ACC112 (cell line): ENCODE measurements at regions not wholly inside any gene's neighbourhood (a gene's known extent, or its start where the extent isn't known, plus 50 kb on each side); places are given as distances from the start of the nearest gene placed in this dataset.

Source experiments
- H2AFZ ChIP-seq: fragments of 200-600 bp; sonication (generic); one replicate; pipeline ENCODE4 v1.6.0; 2017; ENCODE audit warnings: antibody characterized with exemption, low read length; ENCODE audit not compliant: unreplicated experiment
- H3K27ac ChIP-seq: fragments of 200-600 bp; sonication (generic); 2 replicates; pipeline ENCODE4 v1.5.1; 2014; ENCODE audit warnings: low read depth, mild to moderate bottlenecking, antibody characterized with exemption, low read length, moderate library complexity
- H3K27me3 ChIP-seq: fragments of 200-600 bp; sonication (generic); 2 replicates; pipeline ENCODE4 v1.6.1; 2014; ENCODE audit warnings: mild to moderate bottlenecking, antibody characterized with exemption, low read length, moderate library complexity, mixed read lengths; ENCODE audit not compliant: insufficient read depth
- H3K36me3 ChIP-seq: fragments of 200-600 bp; sonication (generic); 2 replicates; pipeline ENCODE4 v1.6.1; 2016; ENCODE audit warnings: mild to moderate bottlenecking, antibody characterized with exemption, low read length, moderate library complexity, mixed read lengths; ENCODE audit not compliant: insufficient read depth
- H3K4me1 ChIP-seq: fragments of 200-600 bp; sonication (generic); one replicate; pipeline ENCODE4 v1.6.1; 2016; ENCODE audit warnings: low read length, mixed read lengths; ENCODE audit not compliant: insufficient read depth, unreplicated experiment, control insufficient read depth
- H3K4me3 ChIP-seq: fragments of 200-600 bp; sonication (generic); 2 replicates; pipeline ENCODE4 v1.5.1; 2014; ENCODE audit warnings: mild to moderate bottlenecking, low read depth, low read length
- H3K79me2 ChIP-seq: fragments of 200-600 bp; sonication (generic); one replicate; pipeline ENCODE4 v1.6.0; 2016; ENCODE audit warnings: low read length; ENCODE audit not compliant: control insufficient read depth, unreplicated experiment, insufficient read depth

DNA sequence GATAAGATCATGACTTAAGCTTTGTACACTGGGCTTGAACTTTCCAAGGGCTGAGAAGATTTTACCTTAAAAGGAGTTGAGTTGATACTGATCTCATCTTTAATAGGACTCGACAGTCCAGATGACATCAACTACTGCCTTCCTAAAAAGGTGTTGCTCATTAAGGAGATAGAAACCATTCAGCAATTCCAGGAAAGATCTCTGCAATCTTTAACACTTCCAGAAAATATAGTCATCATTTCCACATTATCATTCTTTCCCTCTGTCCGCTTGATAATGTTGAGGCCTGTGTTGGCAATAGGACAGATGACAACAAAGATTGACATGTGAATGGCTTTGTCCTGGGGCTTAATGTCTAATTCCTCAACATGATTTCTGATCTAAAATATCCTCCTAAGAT, 145.4 kb upstream of the C1orf21 start:
- no peak overlapping the region for H3K27ac ChIP-seq
- no peaks in the 10 kb centered on the region for H3K4me1 ChIP-seq
- H3K27me3 ChIP-seq = no peaks in the 10 kb centered on the region
- H3K36me3 ChIP-seq = no peaks in the 10 kb centered on the region
- no peak overlapping the region for H3K4me3 ChIP-seq
- no peak overlapping the region for H2AFZ ChIP-seq
- H3K79me2 ChIP-seq = no peaks in the 10 kb centered on the region

DNA sequence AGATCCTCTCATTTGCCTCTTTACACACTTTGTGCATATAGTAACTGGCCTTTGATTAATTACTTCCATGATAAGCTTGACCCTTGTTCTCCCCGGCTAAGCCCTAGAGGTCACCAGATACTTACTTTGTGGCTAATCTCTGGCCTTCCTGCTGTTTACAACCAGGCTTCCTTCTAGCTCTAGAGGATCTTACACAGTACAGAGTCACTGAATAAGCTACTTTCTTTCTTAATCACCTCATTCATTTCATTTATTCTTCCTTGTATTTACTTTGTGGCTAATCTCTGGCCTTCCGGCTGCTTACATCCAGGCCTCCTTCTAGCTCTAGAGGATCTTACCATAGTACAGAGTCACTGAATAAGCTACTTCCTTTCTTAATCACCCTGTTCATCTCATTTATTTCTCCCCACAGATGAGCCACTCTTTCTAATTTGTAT, 144.3 kb upstream of the C1orf21 start:
- Histone ChIP-seq H3K27me3 (0 out of 2 replicates have a peak, but pooled peaks cover 4% of the 10 kb centered on the region), H3K27ac (no peak overlapping the region), H2AFZ (no peak overlapping the region), H3K4me1 (no peaks in the 10 kb centered on the region), H3K79me2 (no peaks in the 10 kb centered on the region), H3K4me3 (no peak overlapping the region), H3K36me3 (no peaks in the 10 kb centered on the region)

DNA sequence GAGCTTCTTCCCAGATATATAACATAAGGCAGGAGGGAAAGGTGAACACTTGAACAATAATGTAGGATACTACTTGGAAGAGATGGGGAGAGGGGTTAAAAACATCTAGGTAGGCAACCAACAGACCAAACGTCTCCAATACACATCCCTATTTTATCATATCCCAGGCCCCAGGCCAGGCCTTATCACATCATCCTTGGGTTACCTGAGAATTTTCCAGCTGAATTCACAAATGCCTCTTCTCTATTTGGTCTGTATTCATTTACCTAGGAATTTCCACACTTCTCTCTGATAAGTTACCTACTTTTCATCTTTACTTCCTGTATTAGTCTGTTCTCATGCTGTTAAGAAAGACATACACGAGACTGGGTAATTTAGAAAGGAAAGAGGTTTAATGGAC, 141.9 kb upstream of the C1orf21 start:
- H3K4me1 ChIP-seq = no peaks in the 10 kb centered on the region
- no peak overlapping the region for H3K27ac ChIP-seq
- H3K36me3 ChIP-seq = no peaks in the 10 kb centered on the region
- H2AFZ ChIP-seq = no peak overlapping the region
- H3K4me3 ChIP-seq = no peak overlapping the region
- no peaks in the 10 kb centered on the region for H3K79me2 ChIP-seq
- H3K27me3 ChIP-seq = peaks cover 12% of the 10 kb centered on the region; the same call in 1 of the 2 replicates

DNA sequence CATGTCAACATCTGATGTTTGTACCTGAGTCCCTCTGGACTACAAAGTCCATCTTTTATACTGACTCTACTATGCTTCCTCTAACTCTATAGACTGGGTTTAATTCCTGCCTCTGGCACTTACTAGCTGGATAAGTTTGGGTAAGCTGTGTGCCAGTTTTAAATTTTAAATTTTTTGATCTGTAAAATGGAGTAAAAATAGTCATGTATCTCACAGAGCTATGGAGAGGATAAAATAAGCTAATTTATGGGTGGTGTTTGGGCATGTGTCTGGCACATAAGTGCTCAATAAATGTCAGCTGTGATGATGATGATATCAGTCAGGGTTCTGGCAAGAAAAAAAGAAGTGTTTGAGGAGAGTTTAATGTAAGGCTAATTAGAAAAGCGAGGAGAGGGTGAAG, 139.2 kb upstream of the C1orf21 start:
- no peak overlapping the region for H2AFZ ChIP-seq
- no peak overlapping the region for H3K27ac ChIP-seq
- no peaks in the 10 kb centered on the region for H3K4me1 ChIP-seq
- no peaks in the 10 kb centered on the region for H3K36me3 ChIP-seq
- H3K79me2 ChIP-seq = no peaks in the 10 kb centered on the region
- H3K4me3 ChIP-seq = no peak overlapping the region
- peaks cover 12% of the 10 kb centered on the region; the same call in 1 of the 2 replicates for H3K27me3 ChIP-seq

DNA sequence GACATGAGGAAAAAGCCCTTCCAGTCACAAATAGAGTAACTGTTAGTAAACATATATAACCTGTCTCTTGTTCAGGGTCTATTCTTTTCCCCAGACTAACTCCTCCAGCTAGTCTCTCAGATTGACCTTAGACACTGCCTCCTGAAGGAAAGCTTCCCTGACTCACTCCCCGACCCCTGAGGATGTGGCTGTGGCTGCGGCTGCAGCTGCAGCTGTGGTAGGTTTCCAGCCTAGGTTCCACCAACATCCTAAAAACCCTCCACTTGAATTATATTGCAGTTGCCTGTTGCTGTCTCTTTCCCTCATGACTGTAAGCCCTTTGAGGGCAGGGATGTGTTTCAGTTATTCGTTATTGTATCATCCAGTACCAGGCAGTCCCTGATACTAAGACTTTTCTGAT, 132.9 kb upstream of the C1orf21 start:
- Histone ChIP-seq H3K4me1 (no peaks in the 10 kb centered on the region), H3K27me3 (0 out of 2 replicates have a peak, but pooled peaks cover 3% of the 10 kb centered on the region), H3K27ac (no peak overlapping the region), H3K79me2 (no peaks in the 10 kb centered on the region), H3K36me3 (no peaks in the 10 kb centered on the region), H2AFZ (no peak overlapping the region), H3K4me3 (no peak overlapping the region)

DNA sequence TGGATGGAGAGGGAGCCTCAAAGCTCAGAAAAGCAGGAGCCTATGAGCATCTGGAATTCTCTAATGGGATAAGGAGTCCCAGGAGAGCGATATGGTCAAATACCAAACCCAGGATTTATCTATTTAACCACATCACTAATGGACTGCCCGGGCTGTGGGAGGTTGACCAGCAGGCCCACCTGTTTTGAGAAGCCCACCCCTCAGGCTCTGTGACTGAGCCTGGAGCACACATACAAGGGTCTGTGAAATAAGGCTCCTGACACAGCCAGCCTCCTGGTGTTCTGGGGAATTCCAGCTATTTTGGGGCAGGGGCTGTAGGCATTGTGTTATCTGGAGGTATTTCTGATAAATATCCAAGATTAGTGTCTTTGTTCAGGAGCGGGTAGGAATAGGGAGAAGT, 132.0 kb upstream of the C1orf21 start:
- Histone ChIP-seq H3K4me1 (peaks cover 1% of the 10 kb centered on the region), H3K27ac (no peak overlapping the region), H3K79me2 (no peaks in the 10 kb centered on the region), H2AFZ (no peak overlapping the region), H3K27me3 (no peaks in the 10 kb centered on the region), H3K36me3 (no peaks in the 10 kb centered on the region), H3K4me3 (no peak overlapping the region)

DNA sequence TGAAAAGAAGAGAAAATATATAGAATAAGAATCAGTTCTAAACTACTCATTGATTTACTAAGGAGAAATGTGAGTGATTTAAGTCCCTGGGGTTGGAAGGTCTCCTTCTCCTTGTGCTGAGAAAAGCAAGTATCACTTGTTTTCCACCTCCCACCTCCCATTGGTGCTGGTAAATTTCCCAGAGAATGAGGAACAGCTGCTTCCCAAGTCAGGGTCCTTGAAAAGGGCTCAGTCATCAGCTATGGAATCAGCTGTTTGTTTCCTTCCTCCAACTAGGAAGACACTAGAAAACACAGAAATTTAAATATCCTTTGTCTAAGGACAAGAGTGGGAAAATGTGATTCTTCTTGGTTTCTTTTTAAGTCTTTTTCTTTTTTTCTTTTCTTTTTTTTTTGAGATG, 131.3 kb upstream of the C1orf21 start:
- Histone ChIP-seq H3K79me2 (no peaks in the 10 kb centered on the region), H3K4me1 (peaks cover 8% of the 10 kb centered on the region), H3K27me3 (no peaks in the 10 kb centered on the region), H3K27ac (no peak overlapping the region), H3K4me3 (no peak overlapping the region), H3K36me3 (no peaks in the 10 kb centered on the region), H2AFZ (no peak overlapping the region)

DNA sequence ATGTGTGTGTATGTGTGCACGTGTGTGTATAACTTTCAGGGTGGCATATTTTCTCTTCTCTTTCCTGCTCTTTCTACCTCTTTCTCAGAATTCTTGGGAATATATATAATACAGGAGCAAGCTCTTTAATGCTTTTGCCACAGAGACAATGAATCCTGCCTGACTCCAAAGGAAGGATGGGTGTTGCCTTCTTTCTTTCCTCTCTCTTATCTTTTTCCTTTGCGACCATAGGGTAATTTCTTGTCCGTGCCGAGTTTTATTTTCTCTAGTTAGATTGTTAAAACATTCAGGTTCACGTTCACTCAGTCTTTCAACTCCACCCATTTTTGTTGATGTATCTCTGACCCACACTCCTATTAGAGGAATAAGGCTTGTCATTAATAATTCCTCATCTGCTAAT, 129.0 kb upstream of the C1orf21 start:
- Histone ChIP-seq H3K27me3 (no peaks in the 10 kb centered on the region), H3K36me3 (no peaks in the 10 kb centered on the region), H3K4me1 (peaks cover 9% of the 10 kb centered on the region), H2AFZ (no peak overlapping the region), H3K27ac (no peak overlapping the region), H3K4me3 (no peak overlapping the region), H3K79me2 (no peaks in the 10 kb centered on the region)

DNA sequence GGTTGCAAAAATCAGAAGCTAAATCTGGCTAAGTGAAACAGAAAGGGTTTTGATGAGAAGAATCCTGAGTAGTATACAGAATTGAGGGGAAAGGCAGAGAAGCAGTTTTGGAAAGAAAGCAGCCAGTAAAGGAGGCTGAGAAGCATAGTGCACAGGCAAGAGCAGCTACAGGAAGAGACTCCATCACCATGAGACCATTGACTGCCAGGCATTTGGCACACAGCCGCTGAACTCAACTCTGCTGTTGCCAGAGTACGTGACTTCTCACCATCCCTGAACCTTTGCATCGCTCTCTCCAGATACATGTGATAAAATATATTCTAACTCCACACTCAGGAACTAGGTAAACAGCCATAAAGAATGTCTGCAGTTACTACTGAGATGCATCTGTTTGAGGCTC, 128.3 kb upstream of the C1orf21 start:
- H3K36me3 ChIP-seq = no peaks in the 10 kb centered on the region
- no peaks in the 10 kb centered on the region for H3K79me2 ChIP-seq
- peaks cover 9% of the 10 kb centered on the region for H3K4me1 ChIP-seq
- no peak overlapping the region for H3K27ac ChIP-seq
- H2AFZ ChIP-seq = no peak overlapping the region
- no peak overlapping the region for H3K4me3 ChIP-seq
- H3K27me3 ChIP-seq = no peaks in the 10 kb centered on the region

DNA sequence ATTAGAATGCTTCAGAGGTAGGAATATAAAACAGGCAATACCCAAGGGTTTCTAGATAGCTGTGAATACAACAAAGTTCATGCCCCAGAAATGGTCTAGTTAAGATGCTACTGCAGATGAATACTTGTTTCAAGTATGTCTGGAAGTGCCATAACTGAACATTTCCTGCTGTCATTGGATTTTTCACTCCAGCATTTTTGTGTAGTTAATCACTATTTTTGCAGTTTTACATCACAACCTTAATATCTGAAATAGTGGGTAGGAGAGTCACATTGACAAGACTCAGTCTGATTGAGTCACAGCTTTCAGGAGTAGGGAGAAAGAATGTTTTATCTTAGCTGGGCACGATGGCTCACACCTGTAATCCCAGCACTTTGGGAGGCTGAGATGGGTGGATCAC, 126.4 kb upstream of the C1orf21 start:
- Histone ChIP-seq H3K27me3 (no peaks in the 10 kb centered on the region), H2AFZ (no peak overlapping the region), H3K36me3 (no peaks in the 10 kb centered on the region), H3K4me3 (no peak overlapping the region), H3K4me1 (peaks cover 9% of the 10 kb centered on the region), H3K27ac (no peak overlapping the region), H3K79me2 (no peaks in the 10 kb centered on the region)

DNA sequence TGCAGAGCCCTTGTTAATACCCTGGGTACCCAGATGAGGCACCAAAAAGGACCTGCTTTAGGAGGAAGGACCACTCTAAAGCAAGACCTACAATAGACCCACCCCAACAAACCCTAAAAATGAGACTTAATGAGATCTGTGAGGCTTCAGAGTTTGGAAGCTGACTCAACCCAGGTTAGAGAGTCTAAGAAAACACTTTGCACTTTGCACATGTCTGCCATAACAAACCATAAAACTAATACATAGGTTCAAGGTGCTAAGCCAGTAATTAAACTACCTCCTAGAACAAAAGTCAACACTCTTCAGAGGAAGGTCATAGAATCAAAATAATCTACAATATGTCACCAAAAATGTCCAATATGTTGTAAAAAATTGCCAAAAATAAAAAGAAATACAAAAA, 124.7 kb upstream of the C1orf21 start:
- Histone ChIP-seq H3K27me3 (no peaks in the 10 kb centered on the region), H3K27ac (no peak overlapping the region), H3K36me3 (no peaks in the 10 kb centered on the region), H3K79me2 (no peaks in the 10 kb centered on the region), H3K4me3 (no peak overlapping the region), H3K4me1 (peaks cover 9% of the 10 kb centered on the region), H2AFZ (no peak overlapping the region)
